ENCODE measurements at regions not wholly inside any gene's neighbourhood (a gene's known extent, or its start where the extent isn't known, plus 50 kb on each side); places are given as distances from the start of the nearest gene placed in this dataset.

DNA sequence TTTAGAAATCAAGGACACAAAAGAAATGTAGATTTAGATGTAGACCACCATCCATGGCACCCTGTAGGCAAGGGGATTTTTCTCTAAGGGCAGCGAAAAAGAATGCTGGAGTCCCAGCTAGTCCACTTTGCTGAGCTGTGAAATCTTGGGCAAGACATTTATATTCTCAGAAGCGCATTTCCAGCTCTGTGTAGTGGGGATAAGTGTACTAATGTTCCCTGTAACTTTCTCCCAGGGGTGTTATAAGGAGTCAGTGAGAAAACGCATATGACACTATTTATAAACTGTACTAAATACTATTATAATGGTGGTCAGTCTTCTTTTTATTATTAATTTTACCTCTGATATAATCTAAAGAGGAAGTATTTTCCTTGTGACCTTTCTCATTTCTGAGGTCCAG is 133.4 kb upstream of the FRMD6 start:
- DNase-seq = no peak

DNA sequence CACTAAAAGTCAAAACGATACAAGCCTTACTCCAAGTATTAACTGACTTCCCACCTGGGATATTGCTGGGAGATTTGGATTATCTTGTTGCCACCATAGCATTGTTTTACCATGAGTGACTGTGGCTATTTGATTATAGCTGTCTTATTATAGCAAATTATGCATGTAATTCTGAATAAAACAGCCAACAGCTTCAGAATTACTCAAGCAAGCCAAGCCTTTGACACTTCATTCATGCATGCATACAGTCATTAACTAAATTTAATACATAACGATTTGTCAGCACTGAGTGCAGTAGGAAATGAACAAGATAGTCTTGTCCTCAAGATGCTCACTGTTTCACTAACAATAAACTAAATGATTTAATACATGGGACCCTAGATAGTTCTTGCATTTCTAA is 133.0 kb upstream of the FRMD6 start:
- no peak for DNase-seq

DNA sequence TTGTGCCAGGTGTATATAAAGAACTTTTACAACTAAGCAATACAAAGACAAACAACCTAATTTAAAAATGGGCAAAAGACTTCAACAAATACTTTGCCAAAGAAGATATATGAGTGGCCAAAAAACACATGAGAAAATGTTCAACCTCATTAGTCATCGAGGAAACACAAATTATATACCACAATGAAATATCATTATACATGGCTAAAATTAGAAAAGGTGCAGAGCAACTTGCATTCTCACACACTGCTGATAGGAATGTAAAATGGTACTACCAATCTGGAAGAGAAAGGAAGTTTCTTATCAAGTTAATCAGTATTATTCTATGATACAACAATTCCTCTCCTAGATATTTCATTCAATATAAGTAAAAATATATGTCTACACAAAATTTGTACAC is 131.6 kb upstream of the FRMD6 start:
- DNase-seq = no peak

DNA sequence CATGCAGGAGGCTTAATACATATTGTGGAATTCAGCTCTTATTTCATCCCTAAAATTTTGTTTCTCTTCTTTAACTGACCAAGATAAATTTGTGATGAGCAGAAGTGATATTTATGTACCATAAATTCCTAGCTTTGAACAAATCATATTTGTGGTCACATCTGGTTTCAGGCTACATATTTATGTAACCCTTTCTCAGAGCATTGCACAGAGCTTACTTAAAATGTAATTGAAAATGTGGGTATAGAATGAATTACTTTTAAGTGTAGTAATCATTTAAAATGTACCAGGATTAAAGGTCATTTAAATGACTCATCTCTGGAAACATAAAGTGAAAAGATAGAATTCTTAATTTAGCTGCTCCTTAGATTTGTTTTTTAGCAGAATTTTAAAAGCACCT is 129.9 kb upstream of the FRMD6 start:
- no peak for DNase-seq

DNA sequence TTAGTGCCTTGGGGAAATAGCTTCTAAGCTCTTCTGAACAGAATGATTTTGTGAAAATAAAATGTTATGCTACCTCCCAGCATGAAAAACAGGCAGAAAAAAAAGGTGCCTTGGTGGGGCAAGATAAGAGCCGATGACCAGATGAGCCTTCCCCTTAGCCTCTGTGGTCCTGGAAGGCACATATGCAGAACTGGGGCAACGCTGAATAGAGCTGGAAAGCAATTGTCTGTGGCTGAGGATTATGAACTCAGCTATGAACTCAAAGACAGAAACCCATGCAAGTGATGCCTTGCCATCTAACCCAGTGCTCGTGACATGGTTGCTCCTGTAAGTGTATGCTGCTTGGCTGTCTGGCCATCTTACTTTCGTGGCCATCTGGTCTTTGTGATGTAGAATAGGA is 128.5 kb upstream of the FRMD6 start:
- no peak for DNase-seq

DNA sequence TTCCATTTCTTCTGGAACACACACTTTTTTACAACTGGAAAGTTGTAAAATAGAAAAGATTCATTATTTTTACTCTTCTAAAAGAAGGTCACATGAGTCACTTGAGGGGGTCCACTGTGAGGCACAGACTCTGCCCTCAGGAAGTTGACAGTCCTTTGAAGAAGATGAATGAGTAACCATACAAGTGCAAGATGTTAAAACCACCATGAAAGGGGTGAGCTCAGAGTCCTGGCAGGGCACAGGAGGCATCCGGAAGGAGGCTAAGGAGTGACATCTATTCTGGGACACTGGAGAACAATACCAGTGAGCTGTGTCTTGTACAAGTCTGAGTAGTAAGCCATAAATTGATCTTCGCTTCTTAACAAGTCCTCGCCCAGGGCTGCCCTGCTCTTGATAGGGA is 126.0 kb upstream of the FRMD6 start:
- DNase-seq = no peak

DNA sequence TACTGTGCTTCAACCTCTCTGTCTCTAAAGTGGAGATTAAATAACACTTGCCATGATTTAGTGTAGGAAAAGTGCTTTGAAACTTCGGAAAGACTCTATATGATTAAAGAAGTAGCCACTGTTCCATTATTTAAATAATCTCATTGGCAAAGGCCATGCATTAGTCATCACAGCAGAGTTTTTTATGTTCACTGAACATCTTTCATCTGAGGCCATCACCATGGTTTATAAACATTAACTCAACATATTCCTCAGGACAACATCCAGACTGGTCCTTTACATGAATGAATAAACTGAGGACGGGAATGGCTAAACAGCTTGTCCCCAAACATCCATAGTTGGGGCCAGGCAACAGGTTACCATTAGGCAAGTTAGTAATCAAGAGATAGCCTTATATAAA is 124.6 kb upstream of the FRMD6 start:
- DNase-seq = no peak

DNA sequence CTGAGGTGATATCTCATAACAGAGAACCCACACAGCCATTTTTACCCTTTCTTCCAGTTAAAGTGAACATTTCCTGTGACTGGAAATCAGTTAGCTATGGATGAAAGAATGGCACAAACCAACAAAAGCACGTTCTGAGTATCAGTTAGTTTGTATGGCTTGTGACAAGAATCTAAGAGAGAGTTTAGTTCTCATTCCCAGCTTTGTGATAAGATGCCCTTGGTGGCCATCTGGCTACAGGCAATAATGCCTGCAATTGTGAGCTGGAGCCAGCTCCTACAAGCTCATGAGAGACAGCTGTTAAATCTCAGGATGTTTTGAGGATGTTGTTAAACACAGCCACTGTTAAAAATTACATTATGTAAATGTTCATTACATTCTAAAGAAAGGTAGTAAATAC is 122.0 kb upstream of the FRMD6 start:
- no peak for DNase-seq

DNA sequence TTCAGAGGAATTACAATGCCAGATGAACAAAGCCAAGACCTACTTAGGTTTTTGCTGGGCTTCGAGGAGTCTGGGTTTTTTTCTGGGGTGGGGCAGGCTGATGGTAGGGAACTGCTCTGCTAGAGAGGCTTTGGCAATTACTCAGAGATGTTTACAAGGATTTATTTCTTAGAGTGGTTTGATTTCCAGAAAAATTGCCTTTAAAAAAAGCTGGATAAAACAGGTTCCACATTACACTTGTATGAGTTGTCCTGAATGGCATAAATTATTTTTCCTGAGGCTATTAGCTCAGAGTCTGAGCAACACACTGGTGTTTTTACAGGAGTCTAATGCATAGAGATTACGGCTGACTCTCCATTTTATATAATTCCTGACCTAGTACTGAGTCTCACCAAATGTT is 118.5 kb upstream of the FRMD6 start:
- no peak for DNase-seq

DNA sequence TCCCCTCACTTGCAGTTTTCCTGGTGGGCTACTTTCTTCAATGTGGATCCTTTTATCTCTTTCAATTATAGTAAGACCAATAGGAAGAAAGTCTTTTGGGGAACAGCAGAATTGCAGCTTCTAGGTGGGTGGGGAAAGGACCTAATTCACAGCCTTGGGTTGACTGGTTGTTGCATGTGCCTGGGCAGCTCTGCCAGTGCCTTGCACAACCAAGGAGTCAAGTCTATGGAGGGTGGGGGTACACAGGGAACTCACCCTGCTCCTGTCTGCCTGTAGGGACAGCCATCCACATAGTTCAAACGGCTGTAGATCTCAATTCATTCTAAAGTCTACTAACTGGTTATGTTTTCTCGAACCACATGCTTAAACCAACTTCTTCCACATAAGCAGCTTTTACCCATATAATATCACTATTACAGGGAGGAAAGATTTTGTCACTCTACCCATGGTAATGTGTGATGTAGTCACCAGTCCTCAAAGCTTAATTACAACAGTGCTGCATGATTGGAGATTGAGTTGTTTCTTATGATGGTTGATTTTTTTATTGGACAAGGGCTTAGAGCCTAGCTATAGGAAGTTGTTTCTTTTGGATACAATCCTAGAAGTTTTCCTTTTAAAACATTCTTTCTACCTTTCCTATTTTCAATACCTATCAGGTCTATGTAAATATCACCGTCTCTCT is 117.7 kb upstream of the FRMD6 start:
- DNase-seq = no peak

DNA sequence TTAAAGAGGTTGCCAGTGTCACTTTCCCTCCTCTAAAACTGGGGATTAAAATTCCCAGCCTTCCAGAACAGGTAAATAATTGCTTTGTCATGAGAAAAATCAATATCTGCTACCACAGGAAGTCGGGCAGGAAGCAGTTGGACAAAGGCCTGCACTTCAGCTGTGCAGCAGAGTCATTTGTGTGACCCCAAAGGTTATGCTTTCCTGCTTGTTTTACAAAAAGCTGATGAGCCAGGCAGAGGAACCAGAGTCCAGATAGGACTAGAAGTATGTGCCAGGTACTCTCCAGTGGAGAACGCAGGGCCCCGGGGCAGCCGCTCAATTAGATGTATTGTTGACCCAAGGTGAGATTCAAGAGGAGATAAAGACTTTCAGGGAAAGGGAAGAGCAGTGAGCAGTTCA is 117.1 kb upstream of the FRMD6 start:
- DNase-seq = no peak

DNA sequence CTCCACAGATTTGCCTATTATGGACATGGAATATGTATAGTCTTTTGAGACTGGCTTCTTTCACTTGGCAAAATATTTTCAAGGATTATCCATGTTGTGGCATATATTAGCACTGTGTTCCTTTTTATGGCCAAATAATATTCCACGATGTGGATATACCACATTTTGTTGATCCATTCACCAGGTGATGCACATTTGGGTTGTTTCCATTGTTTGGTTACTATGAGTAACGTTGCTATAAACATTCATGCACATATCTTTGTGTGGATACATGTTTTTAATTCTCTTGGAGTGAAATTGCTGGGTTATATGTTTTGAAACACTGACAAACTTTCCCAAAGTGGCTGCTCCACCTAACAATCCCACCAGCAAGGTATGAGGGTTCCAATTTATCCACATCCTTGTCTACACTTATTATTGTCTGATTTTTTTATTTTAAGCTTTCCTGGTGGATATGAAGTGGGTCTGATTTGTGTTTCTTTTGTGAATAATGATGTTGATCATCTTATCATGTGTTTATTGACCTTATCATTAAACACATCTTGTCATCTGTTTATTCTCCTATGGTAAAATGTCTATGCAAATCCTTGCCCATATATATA is 116.2 kb upstream of the FRMD6 start:
- DNase-seq = no peak

DNA sequence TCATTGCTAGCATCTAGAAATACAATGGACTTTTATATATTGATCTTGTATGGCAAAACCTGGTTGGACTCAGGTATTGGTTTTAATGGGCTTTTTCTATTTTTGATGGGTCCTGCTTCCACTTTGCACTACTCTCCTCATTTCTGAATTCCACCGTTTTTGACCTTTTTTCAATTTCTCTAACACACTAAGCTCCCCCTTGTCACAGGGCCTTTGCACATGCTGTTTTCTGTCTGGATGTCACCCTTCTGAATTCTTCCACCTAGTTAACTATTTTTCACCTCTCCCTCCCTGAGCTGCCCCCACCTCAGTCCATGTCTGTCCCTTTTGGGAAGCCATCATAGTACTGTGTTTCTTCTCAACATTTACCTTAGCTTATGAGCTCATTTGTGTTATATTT is 112.7 kb upstream of the FRMD6 start:
- no peak for DNase-seq

DNA sequence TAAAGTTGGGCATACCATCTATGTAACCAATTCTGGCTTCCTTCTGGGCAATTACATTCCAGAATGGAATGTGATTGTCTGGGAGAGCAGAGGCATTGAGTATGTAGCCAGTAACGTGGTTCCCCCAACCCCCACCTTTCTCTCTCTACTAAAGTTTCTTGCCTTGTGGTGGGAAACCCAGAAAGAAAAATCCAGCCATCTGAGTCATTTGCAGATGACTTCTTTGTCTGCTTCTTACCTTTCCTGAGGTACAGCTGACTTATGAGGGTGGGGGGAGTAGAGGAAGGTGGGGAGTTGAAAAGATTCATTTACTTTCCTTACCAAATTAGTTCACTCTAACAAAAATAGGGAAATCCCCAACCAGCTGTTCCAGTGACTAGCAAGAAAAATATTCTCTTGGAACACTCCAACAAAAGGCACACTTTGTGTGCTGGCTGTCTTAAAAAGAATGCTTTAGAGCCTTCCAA is 112.1 kb upstream of the FRMD6 start:
- DNase-seq = no peak

DNA sequence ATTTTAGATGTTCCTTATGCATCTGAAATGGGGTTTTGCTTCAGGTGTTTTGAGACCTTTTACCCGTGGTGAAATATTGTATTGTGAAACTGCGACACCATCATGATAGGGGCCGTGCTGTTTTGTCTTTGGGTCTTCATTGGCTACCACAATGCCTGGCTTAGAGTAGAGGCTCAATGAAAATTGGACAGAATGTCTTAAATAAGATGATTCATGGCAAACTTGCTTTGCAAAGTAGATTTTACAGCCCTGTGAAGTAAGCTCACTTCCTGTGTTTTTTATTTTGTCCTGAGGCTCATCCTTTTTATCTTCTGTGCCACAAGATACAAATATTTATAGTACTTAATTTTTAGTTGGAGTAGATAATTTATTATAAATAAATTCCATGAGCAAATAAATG is 111.3 kb upstream of the FRMD6 start:
- DNase-seq = no peak

DNA sequence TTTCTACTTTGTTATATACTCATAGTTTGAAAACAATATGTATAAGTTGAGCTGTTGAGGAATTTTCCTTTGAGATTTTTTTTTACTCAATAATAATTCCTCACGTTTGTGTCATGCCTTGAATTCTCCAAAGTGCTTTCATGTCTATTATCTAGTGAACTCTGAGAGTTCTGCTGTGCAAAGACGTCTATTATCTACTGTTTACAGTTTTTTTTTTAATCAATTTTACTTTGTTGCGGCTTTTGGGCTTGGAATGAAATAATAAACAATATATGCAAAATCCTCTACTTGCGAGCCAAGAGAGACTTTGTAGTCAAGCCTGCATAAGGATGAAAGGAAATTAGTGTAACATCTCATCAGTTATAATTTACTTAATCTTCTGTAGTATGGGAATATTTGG is 107.2 kb upstream of the FRMD6 start:
- DNase-seq = no peak

DNA sequence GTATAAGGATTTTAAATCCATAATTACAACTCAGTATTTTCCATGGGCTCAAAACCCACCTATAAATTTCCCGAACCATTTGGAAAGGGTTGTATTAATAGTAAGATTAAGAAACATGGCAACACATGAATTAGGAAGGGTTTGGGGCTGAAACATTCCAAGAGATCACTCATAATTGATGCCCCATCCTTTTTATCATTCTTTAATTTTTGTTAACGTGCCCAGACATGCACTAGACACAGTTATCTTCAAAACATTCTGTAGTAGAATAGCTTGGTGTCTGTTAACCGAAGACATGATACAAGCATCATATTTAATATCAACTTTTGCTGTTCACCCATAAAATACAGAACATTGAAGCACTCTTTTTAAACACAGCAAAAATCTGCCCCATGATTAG is 106.8 kb upstream of the FRMD6 start:
- DNase-seq = no peak

DNA sequence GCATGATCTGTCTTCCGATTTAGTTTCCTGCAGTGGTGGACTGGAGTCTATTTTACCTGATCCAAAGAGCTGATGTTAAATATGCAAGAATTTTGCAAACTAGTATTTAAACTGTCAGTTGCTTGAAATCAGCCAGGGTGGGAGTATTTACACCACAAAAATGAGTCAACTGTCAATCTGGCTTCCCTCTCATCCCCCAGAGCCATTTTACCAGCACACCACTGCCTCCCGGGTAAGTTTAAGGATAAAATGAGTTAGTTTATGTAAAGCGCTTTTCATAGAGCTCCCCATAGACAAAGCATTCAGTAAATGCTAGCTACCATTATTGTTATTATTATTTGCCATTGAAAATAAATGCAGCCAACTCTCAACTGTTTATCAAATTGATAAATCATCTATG is 106.3 kb upstream of the FRMD6 start:
- no peak for DNase-seq

DNA sequence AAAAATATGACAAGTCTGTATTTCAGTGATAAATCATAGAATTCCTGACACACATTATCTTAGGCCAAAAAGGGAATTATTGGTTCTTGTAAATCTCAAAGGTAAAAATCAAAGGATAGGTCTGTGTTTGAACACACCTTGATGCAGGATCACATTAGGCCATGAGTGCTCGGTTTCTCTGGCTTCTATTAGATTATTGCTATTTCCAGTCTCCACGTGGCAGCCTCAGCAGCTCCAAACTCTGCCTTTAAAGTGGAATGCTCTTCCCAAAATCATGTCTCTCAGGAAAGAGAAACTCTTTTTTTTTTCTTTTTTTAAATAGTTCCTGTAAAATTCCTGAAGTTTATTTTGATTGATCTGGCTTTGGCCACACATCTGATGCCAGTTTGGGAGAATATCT is 105.6 kb upstream of the FRMD6 start:
- DNase-seq = no peak

DNA sequence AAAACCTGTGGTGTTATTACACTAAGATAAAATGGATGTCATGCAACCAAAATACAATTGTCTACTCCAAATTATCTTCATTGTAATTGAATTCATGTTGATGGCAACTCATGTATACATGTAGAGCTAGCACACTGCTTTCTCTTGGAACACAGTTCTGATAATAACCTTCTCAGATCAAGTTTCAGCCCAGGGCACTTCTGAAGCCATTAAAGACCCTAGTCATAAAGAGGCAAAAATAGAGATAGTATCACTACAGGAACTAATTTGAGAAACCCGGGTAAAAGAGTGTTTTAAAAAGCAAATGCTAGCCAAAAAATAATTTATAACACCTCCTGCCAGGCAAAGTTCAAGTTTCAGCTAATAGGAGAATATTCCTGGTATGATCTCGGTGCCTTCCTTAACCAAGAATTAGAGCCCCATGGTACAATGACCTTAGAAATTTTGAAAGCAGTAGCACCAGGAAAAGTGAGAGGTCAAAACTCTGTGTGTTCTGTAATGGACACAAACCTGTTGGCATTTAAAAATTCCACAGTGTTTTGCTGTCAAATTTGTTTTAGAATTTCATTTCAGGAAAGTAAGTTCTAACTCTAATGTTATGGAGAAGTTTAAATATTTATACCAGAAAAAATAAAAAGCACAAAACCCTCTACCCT is 105.0 kb upstream of the FRMD6 start:
- no peak for DNase-seq

DNA sequence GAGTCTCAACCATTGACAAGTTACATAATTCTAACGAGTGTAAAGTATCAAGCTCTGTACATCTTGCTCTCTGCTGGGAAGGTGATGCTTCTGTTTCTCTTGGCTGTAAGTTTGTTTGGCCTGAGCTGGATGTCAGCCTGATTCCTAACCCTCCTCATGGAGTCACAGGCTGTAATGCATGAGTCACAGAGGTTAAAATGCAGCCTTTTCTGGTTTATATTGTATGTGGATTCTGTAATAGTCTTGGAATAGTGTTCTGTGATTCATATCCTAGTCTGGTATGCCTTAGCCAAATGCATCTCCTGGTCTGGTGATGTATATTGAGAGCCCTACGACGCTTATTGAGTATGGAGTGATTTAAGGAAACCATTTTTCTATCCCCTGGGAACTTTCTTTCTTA is 104.5 kb upstream of the FRMD6 start:
- no peak for DNase-seq

DNA sequence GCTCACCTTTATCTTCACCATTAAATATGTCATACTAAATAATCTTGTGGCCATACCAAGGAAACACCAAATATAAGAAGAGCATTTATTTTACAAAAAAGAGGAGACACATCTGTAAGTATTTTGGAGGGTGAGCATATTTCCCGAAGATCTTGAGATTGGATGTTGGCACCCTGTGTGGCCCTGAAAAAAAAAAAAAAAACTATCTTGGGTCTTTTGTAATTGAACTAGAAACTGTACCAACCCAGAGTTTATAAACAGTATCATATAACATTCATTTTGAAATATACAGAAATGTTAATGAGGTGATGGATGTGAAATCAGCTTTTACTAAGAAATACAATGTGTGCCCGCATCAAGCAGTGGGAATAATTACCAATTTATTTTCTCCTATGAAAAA is 104.0 kb upstream of the FRMD6 start:
- no peak for DNase-seq

DNA sequence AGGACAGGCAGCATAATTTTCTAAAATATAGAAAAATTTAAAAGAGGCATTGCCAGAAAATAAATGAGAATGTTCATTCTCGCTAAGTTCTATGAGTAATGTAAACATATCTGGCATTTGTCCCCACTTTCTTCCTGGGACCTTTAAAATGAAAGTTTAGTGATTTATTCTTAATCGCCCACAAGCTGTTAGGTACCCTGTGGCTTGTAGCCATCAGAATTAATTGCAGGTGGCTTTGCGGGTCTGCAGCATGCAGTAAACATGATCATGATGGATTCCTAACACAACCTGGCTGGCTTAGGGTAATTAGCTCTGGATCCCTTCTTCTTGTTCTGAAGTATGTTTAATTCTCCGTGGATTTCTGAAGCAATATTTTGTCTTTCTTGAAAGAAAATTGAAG is 103.5 kb upstream of the FRMD6 start:
- DNase-seq = no peak

DNA sequence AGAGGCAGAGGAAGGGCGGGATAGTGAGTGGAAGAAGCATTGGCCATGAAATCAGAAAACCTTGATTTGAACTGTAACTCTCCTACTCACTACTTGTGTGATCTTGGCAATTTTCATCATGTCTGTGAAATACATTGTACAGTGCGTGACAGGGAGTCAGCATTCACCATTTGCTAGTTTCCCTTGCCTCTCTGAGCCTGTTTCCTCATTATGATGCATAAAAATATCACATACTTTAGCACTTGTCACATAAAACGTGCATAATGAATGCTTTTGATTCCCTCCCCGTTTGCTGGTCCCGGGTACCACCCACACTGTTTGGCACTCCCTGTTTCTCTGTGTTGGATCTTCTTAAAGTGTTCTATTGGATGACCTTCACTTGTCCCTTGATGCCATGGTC is 101.1 kb upstream of the FRMD6 start:
- no peak for DNase-seq

DNA sequence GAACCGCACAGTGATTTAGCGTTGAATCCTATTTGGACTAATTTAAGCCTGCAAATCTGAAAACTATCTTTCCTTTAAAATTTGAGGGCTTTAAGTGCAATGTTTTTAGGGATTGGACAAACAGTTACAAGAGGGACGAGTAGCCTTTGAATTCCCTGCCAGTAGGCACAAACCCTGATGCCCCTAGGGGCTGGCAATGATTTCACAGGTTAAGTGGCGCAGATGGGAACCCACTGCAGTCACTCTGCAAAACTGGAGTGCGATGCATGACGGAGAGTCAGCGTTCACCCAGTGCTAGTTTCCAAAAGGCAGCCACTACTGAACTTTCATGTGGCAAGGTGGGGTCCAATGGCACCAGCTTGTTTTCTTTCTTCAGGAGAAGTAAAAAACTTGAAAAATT is 99.4 kb upstream of the FRMD6 start:
- DNase-seq = no peak
